BLaER1 (cell line): ENCODE measurements at regions not wholly inside any gene's neighbourhood (a gene's known extent, or its start where the extent isn't known, plus 50 kb on each side); places are given as distances from the start of the nearest gene placed in this dataset.

ENCODE experiments used
- H3K27ac ChIP-seq: shearing (Covaris generic); formaldehyde crosslinking; 2 replicates; pipeline ENCODE4 v1.8.1; 2022
- H3K27me3 ChIP-seq: shearing (Covaris generic); formaldehyde crosslinking; 2 replicates; pipeline ENCODE4 v1.8.1; 2022
- H3K36me3 ChIP-seq: shearing (Covaris generic); formaldehyde crosslinking; 2 replicates; pipeline ENCODE4 v1.8.1; 2022
- H3K4me1 ChIP-seq: shearing (Covaris generic); formaldehyde crosslinking; 2 replicates; pipeline ENCODE4 v1.8.1; 2022
- H3K4me2 ChIP-seq: shearing (Covaris generic); formaldehyde crosslinking; 2 replicates; pipeline ENCODE4 v1.8.1; 2022
- H3K4me3 ChIP-seq: shearing (Covaris generic); formaldehyde crosslinking; 2 replicates; pipeline ENCODE4 v1.8.1; 2022
- H3K9ac ChIP-seq: shearing (Covaris generic); formaldehyde crosslinking; 2 replicates; pipeline ENCODE4 v1.8.1; 2022
- H3K9me3 ChIP-seq: shearing (Covaris generic); formaldehyde crosslinking; 2 replicates; pipeline ENCODE4 v1.8.1; 2022
- H4K20me1 ChIP-seq: shearing (Covaris generic); formaldehyde crosslinking; 2 replicates; pipeline ENCODE4 v1.8.1; 2022
- Cebpa-rat ChIP-seq: shearing (Covaris generic); IDR thresholded peaks from 2 replicates; pipeline ENCODE4 v1.8.1; 2022

DNA sequence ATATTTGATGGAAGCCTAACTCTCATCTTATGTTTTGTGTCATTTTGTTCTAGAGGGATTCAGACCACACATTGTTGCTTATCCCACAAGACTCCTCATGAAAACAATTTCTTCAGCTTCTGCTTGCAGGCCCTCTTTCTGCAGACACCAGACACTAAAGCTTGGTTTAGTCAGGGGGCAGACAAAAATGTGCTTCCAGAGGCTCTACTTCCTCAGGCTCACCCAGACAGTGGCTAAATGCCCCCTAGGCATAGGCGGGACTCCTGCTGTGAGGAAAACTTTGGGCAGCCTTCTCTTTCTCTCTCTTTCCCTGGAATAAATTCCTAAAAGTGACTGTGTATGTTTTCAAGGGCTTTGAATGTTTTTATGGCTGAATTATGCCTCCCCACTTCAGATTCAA lies 435.4 kb upstream of the ATP11B start:
- Histone ChIP-seq H3K9me3 (no peaks in the 10 kb centered on the region), H3K9ac (no peak overlapping the region), H3K4me1 (no peaks in the 10 kb centered on the region), H3K4me2 (no peak overlapping the region), H3K27ac (no peak overlapping the region), H3K4me3 (no peak overlapping the region), H3K27me3 (no peaks in the 10 kb centered on the region), H3K36me3 (no peaks in the 10 kb centered on the region), H4K20me1 (no peaks in the 10 kb centered on the region)
- TF ChIP-seq Cebpa-rat = no peak

DNA sequence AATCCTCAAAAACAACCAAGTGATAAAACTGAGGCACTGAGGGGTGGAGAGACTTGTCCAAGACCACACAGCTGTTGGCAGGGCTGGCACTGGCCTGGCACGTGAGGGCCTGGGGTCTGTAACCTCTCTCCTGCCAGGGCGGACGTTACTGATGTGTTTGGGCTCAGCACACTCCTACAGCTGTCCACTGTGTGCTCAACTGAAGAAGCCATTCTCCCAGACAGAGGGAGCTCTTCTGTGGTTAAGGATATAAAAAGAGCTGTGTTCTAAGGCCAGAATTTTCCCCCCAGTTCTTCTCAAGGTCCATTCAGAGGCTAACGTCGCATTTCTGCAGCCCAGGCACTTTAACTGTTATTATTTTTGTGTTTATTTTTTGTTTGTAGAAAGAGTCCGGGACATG lies 429.0 kb upstream of the ATP11B start:
- Histone ChIP-seq H3K4me3 (no peak overlapping the region), H3K4me2 (no peak overlapping the region), H3K36me3 (no peaks in the 10 kb centered on the region), H3K4me1 (no peaks in the 10 kb centered on the region), H3K27ac (no peak overlapping the region), H3K9ac (no peak overlapping the region), H3K27me3 (no peaks in the 10 kb centered on the region), H3K9me3 (no peaks in the 10 kb centered on the region), H4K20me1 (no peaks in the 10 kb centered on the region)
- TF ChIP-seq Cebpa-rat = no peak

DNA sequence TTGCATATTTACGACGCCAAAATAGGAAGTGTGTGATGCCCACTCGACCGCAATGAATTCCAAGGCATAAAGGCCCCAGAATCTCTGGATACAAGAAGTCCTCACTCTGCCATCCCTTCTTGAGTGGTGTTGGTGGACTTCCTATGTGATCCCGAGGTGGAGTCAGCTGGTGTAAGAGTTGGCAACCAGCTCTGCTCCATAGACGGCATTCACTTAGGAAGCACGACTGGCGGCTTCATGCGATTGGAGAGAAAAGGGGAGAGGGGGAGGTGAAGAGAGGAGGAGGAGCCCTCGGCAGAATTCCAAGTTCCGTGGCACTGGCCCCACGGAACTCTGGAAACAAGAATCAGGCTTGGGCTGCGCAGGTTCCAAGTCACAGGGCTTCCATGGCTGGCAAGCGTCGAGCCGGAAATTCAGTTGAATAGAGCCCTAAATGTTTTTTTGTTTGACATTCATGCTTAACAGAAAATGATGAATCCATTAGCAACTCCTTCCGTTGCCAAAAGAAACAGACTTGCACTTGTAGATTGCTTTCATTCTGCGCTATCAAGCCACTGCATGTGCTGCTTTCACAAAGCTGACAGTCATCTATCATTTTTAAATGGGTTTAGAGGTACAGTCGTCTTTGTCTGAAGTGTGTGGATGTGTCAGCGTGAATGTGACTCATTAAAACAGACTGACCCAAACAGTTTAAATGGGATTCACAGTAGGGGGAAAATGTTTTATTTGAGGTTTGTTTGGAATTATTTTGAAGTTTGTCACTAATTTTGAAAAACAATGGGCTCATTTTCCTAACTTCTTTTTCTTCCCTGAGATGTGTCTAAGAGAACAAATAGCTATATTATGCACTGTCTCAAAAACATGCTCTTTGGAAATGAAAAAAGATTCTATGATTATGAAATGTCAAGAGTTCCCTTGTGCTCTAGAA lies 428.3 kb upstream of the ATP11B start:
- no peak for TF ChIP-seq Cebpa-rat
- no peaks in the 10 kb centered on the region for H3K9me3 ChIP-seq

DNA sequence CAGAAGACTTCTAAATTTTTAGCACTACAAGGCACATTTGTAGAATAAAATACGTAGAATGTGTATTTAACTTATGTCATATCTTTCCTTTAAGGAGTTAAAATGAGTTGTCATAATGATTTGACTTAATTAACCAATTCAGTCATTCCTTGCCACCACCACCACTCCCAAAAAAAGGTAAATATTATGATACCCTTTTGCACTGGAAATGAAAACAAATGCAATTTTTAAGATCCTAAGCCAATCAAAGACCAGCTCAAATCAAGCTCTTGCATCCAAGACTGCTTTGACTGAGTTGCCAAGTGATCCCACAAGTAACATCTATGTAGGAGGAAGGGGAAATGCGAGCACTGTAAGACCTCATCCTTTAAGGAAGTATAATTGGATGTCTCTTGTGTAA lies 426.6 kb upstream of the ATP11B start:
- H3K9ac ChIP-seq = no peak overlapping the region
- no peak overlapping the region for H3K27ac ChIP-seq
- no peak overlapping the region for H3K4me3 ChIP-seq
- H3K9me3 ChIP-seq = no peaks in the 10 kb centered on the region
- no peak overlapping the region for H3K4me2 ChIP-seq
- no peaks in the 10 kb centered on the region for H3K36me3 ChIP-seq
- H4K20me1 ChIP-seq = no peaks in the 10 kb centered on the region
- H3K4me1 ChIP-seq = no peaks in the 10 kb centered on the region
- TF ChIP-seq Cebpa-rat = no peak
- no peaks in the 10 kb centered on the region for H3K27me3 ChIP-seq

More for the DNA sequence above, 428.3 kb upstream of the ATP11B start:
- H4K20me1 ChIP-seq = no peaks in the 10 kb centered on the region
- H3K27ac ChIP-seq = no peak overlapping the region
- H3K9ac ChIP-seq = no peak overlapping the region
- H3K4me1 ChIP-seq = no peaks in the 10 kb centered on the region
- H3K4me3 ChIP-seq = no peak overlapping the region
- no peaks in the 10 kb centered on the region for H3K27me3 ChIP-seq
- H3K4me2 ChIP-seq = no peak overlapping the region
- H3K36me3 ChIP-seq = no peaks in the 10 kb centered on the region

DNA sequence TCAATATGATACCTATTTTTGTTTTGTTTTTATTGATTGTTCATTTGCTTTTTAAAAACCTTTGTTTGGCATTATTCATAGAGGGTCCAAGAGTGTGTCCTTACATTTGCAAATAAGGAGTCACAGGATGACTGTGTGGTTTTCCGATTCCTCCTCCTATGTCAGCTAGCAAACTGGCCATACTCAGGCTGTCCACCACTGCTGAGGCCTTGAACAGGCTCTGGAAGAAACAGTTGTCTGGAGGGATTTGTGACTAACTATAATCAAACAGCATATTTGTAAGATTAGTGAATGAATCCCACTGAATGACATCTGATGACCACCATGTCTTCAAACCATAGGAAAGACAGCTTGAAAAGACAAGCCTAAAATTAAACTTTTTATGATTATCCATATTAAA lies 423.4 kb upstream of the ATP11B start:
- no peak overlapping the region for H3K4me2 ChIP-seq
- no peak overlapping the region for H3K4me3 ChIP-seq
- H3K9me3 ChIP-seq = no peaks in the 10 kb centered on the region
- no peak overlapping the region for H3K9ac ChIP-seq
- H3K27ac ChIP-seq = no peak overlapping the region
- no peaks in the 10 kb centered on the region for H3K36me3 ChIP-seq
- no peaks in the 10 kb centered on the region for H3K4me1 ChIP-seq
- H3K27me3 ChIP-seq = no peaks in the 10 kb centered on the region
- H4K20me1 ChIP-seq = no peaks in the 10 kb centered on the region
- TF ChIP-seq Cebpa-rat = no peak

DNA sequence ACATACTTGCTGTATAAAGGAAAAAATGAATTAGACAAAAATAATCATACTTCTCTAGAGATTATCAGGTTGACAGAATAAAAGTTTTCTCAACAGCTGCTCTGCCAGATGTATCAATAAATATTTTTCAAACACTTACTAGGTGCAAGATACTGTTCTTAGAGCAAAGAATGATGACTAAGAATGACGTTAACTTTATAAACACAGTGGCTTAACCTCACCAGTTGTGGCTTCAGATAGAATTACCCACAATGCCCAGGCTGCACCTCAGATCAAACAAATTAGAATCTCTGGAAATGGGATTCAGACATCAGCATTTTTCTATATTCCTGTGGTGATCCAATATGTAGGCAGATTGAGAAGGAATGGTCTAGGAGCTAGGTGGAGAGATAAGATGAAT lies 422.4 kb upstream of the ATP11B start:
- H3K4me1 ChIP-seq = no peaks in the 10 kb centered on the region
- H3K36me3 ChIP-seq = no peaks in the 10 kb centered on the region
- H3K9ac ChIP-seq = no peak overlapping the region
- H3K9me3 ChIP-seq = no peaks in the 10 kb centered on the region
- H3K27ac ChIP-seq = no peak overlapping the region
- H3K4me2 ChIP-seq = no peak overlapping the region
- no peak overlapping the region for H3K4me3 ChIP-seq
- no peak for TF ChIP-seq Cebpa-rat
- H3K27me3 ChIP-seq = no peaks in the 10 kb centered on the region
- no peaks in the 10 kb centered on the region for H4K20me1 ChIP-seq

DNA sequence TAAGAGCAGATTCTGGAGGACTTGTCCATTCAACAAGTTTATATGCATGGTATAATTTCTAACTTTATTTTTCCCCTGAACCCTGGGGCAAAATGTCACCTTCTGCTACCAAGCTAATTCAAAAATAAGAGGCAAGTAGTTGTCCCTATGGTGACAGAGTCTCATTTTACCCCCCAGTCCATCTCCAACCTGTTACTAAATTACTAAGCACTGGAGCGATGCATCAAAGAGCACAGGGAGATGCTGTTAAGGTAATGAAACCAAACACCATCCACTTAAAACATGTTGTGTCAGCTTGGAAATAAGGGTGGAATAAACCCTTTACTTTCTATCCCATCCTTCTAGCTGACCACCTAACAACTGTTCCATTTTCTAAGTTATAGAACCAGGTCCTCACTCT lies 417.4 kb upstream of the ATP11B start:
- H3K9me3 ChIP-seq = no peaks in the 10 kb centered on the region
- no peaks in the 10 kb centered on the region for H4K20me1 ChIP-seq
- H3K27ac ChIP-seq = no peak overlapping the region
- H3K4me3 ChIP-seq = no peak overlapping the region
- H3K9ac ChIP-seq = no peak overlapping the region
- no peak for TF ChIP-seq Cebpa-rat
- H3K4me1 ChIP-seq = no peaks in the 10 kb centered on the region
- no peaks in the 10 kb centered on the region for H3K27me3 ChIP-seq
- no peak overlapping the region for H3K4me2 ChIP-seq
- no peaks in the 10 kb centered on the region for H3K36me3 ChIP-seq

DNA sequence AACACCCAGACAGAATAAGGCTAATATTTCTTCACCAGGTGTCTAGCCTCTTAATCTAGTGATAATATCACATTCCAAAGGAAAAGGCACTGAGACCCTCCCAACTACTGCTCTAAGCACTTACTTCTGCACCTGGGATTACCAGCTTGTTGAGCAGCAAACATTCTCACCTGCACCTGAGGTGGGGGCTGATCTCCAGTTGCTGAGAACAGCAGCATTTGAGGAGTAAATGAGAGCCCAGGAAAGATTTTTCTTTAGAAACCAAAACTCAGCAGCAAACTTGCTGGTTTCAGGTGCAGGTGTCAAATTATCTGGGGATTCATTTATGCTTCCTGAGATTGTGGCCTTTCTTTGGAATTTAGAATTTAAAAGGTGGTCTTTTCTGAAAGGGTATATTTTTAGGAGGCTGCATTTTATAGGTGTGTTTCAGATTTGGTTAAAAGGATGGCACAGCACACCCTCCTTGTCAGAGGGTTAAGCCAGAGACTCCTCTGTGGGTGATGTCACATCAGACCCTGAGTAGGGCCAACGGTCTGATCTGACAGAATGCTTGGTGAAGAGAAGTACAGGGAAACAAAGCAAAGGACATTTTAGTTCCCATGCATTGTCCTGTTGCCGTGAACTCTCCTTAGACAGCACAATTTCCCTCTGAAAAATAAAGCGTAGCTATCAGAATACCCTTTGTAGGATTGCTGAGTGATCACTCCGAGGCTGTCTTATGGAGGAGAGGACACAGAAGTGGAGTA lies 411.0 kb upstream of the ATP11B start:
- Histone ChIP-seq H3K36me3 (no peaks in the 10 kb centered on the region), H3K9me3 (no peaks in the 10 kb centered on the region), H4K20me1 (no peaks in the 10 kb centered on the region), H3K4me3 (no peak overlapping the region), H3K27ac (no peak overlapping the region), H3K4me1 (no peaks in the 10 kb centered on the region), H3K9ac (no peak overlapping the region), H3K27me3 (no peaks in the 10 kb centered on the region), H3K4me2 (no peak overlapping the region)
- TF ChIP-seq Cebpa-rat = no peak

DNA sequence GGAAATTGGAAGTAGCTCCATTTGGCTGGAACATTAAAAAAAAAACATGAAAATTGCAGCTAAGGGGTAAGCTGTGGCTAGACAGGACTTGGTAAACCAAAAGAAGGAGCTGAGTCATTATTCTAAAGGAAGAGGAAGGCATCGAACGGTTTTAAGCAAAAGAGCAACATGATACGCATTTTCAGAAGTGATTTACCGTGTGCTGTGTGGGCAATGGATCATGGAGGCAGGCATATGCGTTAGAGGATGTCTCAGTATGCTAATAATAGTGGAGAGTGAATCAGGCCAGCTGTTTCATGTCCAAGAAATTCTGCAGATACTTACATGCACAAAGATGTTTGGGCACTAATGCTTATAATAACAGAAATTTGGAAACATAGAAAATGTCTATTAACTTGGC lies 409.1 kb upstream of the ATP11B start:
- no peaks in the 10 kb centered on the region for H3K36me3 ChIP-seq
- no peak overlapping the region for H3K4me2 ChIP-seq
- no peak overlapping the region for H3K27ac ChIP-seq
- no peak for TF ChIP-seq Cebpa-rat
- H3K4me1 ChIP-seq = no peaks in the 10 kb centered on the region
- no peak overlapping the region for H3K4me3 ChIP-seq
- no peaks in the 10 kb centered on the region for H4K20me1 ChIP-seq
- no peak overlapping the region for H3K9ac ChIP-seq
- H3K9me3 ChIP-seq = no peaks in the 10 kb centered on the region
- H3K27me3 ChIP-seq = no peaks in the 10 kb centered on the region

DNA sequence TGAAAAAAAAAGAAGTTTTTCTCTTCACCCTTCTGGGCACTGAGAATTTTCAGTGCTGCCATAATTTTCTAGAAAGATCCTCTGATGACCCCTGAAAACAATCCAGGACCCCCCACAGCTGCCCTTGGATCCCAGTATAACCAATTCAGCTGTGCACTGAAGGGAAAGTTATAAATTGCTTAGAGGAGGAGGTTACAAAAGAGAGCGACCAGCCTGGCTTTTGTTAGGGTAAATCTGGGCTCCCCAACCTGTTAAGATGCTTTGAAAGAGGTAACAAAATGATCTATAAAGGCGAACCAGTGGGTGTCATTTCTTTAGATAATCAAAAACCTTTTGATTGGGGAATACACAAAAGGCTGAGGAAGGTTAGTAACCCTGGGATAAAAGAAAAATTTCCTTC lies 407.9 kb upstream of the ATP11B start:
- no peaks in the 10 kb centered on the region for H3K36me3 ChIP-seq
- no peak overlapping the region for H3K9ac ChIP-seq
- no peaks in the 10 kb centered on the region for H3K9me3 ChIP-seq
- no peaks in the 10 kb centered on the region for H3K4me1 ChIP-seq
- H4K20me1 ChIP-seq = no peaks in the 10 kb centered on the region
- H3K4me2 ChIP-seq = no peak overlapping the region
- H3K27me3 ChIP-seq = no peaks in the 10 kb centered on the region
- no peak overlapping the region for H3K27ac ChIP-seq
- TF ChIP-seq Cebpa-rat = no peak
- no peak overlapping the region for H3K4me3 ChIP-seq
